SW480 (cell line): ENCODE measurements at regions not wholly inside any gene's neighbourhood (a gene's known extent, or its start where the extent isn't known, plus 50 kb on each side); places are given as distances from the start of the nearest gene placed in this dataset.

Experiments
- DNase-seq: peaks from one replicate; pipeline ENCODE4 v3.0.0-alpha.2; 2016; ENCODE audit warnings: low spot score

DNA sequence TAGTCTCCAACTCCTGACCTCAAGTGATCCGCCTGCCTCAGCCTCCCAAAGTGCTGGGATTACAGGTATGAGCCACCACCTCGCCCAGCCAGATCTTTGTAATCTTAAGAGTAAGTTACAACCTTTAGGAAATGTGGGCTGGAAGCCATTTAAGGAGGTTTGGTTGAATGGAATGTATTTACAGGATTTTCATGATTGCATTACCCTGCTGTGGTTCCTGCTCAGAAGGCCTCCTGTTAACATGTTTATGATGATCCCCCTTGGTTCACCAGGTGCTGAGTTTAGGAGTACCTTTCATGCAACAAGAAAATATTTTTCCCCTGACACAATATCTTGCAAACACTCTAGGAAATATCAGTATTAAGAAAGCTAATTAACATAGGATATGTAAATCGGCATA lies 187.4 kb upstream of the SH3BP4 start:
- no peak for DNase-seq

DNA sequence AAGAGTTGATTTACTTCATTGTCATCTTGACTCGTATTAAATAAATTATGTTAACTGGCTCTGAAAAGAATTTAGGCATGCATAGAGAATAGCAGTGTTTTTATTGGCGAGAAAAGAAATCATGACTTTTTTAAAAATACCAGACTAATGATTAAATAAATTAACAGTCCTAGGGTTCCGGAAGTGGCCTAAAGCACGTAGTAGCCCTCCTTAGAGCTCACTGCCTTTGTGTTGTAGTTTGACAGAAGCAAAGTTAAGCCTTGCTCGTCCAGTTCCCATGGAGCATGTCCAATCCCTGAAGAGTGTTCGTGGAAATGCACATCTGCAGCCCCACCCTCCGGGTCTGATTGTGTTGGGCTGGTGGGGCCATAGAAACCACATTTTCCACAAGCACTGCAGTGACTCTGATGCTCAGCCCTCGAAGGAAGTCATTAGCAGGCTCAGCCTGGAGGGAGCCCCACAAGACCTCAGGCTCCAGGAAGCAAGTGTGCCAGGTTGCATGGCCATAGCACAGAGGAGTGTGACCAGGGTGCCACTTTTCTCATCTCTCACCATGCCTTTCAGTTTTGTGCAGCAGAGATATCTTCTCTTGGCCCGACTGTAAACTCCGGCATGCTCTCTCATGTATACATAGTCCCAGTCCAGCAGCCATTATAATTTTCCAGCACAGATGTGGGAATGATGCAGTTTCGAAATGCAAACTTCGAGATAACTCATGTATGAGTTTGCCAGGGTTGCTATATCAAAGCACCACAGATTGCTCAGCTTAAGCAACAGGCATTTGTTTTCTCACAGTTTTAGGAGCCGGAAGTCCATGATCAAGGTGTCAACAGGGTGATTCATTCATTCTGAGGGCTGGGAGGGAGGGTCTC lies 188.6 kb upstream of the SH3BP4 start:
- no peak for DNase-seq

DNA sequence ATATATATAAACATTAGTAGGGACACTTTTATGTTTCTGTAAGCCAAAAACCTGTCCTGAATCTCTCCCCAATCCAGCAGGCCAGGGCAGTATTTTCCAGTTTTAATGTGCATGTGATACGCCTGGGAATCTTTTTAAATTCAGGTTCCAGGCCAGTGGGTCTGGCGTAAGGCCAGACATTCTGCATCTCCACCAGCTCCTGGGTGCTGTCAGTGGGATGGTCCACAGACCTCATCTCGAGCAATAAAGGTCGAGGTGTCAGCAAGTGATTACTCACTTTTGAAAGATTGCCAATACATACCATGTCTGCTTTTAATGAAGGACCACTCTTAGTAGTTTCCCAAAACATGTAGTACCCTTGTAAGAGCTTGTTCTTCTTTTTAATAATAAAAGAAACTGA lies 189.9 kb upstream of the SH3BP4 start:
- DNase-seq: no peak

DNA sequence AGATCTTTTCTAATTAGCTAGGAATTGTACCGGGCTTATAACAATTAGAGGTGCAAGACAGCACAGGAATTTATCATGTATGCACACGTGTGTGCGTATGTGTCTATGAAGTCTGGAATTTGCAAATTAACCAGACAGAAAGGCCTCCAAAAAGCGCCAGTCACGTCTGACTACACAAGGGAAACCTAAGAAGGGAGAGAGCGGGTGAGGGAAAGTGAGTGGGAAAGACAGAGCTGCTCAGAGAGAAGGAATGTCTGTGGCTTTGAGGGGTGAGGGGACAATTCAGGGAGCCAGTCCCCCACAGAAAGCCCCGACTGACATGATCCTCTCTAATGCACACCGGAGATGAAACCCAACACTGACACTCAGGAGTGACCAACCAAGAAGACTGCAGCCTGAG lies 197.7 kb upstream of the SH3BP4 start:
- no peak for DNase-seq

DNA sequence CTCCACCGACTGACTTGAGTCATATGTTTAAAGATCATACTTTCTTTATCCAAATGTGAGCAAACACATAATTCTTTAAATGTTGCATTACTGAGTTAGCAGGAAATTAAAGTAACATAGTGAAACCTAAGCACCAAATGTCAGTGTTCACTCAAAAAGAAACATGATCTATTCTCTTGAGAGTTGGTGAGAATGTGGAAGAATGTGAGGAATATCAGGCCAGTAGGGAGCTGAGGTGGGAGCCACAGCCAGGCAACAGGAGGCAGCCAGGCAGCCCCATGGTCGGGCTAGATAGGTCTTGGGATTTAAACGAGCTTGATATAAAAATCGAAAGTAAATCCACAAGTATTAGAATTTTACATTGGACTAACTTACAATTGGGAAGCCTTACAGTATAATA lies 198.1 kb upstream of the SH3BP4 start:
- DNase-seq: no peak

DNA sequence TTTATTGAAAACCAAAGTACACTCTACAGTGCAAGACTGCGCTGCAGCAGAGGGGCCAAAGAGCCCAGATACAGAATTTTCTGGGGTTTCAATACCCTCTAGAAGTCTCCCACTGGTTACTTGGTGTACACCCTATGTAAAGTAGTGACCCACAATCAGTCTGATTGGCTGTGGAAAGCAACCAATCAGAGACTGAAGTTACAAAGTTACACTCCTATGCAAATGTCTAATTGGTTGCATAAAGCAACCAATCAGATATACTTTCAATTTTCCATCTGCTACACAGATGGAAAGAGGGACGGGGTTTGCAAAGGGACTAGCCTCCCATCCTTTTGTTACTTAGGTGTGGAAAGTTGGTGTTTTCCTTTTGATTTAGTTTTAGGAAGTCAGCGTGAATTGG lies 198.9 kb upstream of the SH3BP4 start:
- no peak for DNase-seq

DNA sequence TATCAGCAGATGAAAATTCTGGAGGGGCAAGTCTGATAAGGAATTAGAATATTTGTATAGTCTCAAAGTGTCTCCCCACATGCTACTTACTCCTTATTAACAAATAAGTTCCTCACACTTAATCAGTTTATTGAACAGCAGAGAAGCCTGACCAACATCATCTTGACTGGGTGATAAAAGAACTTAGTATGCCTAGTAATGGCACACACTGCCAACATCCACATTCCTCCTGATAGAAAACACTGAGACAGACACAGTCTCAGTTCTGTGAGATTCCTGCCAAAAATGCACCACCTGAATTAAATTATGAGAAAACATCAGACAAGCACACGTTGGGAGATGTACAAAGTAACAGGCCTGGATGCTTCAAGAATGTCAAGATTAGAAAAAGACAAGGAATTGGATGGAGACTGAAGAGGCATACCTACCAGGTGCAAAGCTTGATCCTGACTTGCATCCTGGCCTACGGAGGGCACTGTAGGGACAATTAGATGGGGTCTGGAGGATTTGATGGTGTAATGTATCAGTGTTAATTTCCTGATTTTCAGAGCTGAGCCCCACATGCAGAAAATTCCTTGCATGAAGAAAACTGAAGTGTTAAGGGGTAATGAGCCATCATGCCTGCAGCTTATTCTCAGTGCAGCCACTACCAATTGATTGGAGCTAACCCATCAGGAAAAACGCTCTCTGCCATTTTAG lies 200.4 kb upstream of the SH3BP4 start:
- DNase-seq: no peak

DNA sequence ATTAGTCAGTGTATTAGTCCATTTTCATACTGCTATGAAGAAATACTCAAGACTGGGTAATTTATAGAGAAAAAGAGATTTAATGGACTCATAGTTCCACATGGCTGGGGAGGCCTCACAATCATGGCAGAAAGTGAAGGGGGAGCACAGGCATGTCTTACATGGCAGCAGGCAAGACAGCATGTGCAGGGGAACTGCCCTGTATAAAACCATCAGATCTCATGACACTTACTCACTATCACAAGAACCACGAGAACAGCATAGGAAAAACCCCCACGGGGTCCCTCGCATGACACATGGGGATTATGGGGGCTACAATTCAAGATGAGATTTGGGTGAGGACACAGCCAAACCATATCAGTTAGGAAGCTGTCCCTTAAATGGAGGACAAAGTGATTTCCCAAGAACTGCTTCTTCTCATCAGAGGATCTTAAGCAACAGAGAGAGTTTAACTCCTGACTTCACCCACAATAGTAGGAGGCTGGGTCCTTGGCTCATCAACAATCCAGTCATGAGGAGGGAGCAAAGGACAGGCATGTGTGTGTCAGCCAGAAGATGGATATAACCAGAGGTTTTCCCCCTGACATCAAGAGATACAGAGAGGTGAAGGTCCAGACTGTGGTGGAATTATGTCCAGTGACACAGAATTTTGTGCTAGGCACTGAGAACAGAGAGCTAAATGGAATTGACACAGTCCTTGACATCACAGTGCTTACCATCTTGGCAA lies 203.8 kb upstream of the SH3BP4 start:
- DNase-seq: no peak

DNA sequence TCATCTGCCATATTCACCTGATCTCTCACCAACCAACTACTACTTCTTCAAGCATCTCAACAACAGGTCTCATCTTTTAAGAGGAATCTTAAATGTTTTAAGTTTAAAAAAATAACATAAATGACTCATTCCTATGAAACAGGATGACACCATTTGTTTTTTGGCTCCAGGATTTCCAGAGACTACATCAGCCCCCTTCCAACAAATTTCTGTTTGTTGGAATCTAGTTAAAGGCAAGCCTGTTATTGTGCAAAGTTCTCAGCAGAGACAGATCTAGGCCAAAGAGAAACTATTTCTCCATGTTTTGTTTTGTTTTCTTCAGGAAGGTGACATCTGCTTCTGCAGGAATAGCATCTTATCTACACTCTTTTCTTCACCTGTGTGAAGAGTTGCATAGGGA lies 204.8 kb upstream of the SH3BP4 start:
- no peak for DNase-seq

DNA sequence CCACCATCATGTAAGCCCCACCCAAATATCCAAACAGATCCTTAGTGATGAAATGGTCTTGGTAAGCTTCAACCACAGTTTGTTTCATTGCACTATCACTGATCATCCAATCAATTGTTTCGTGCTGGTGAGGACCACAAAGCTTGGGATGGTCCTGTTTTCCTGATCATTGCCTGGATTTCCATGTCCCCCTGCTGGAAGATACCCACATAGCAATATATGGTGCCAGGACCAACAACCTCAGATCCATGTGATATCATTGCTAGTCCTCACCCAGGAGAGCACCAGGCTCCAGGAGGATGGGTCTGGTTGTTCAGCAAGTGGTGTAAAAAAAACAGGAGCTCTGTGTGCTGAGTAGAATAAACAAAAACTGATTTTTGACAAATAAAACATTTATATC lies 206.5 kb upstream of the SH3BP4 start:
- no peak for DNase-seq

DNA sequence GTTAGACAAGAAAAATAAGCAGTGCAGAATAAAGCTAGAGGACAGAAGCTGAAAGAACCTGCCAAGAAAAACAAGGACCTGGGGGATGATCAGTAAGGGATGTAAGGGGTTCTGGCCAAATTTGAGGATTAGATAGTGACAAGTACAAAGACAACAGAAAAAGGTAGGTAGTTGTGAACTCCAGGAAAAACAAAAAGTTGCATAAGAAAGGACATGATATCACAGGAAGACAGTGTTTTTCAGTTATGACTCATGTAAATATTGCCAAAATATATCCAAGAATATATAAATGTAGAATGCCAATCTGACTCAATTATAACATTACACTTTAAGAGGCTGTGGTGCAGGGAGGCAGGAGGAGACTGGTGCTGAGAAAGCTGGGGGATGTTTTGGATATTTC lies 209.8 kb upstream of the SH3BP4 start:
- no peak for DNase-seq

DNA sequence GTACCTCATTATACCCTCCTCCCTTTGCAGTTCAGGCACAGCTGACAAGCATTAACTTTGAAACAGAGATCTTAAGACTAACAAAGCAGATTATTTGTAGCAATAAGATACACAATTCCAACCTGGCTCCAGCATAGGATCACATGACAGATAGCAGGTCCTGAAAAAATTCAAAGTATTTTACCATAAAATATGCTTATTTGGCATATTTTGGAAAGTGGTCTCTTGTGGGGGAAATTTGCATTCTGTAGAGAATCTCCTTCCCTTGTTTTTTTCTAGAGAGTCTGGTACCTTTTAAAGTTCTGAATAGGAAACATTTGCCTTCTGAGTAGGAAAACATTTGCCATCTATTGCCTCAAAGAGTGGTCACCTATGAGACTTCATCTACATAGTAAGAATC lies 212.8 kb upstream of the SH3BP4 start:
- DNase-seq: no peak

DNA sequence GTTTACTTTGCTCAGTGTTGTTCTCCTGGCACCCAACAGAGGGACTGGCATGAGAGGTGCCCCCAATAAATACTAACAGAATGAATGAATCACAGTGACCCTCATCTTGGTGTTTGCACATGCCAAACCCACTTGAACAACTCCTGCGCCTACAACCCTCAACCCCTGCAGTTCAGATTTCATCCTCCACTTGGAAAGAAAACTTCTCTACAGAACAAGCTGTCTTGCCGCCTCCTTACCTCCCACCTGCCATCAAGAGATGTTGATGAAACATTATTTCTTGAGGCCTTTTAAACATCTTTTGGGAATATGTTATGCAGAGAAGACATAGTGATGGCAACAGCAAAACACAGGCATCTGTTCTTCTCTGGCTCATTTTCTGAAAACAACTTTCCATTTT lies 216.0 kb upstream of the SH3BP4 start:
- no peak for DNase-seq

DNA sequence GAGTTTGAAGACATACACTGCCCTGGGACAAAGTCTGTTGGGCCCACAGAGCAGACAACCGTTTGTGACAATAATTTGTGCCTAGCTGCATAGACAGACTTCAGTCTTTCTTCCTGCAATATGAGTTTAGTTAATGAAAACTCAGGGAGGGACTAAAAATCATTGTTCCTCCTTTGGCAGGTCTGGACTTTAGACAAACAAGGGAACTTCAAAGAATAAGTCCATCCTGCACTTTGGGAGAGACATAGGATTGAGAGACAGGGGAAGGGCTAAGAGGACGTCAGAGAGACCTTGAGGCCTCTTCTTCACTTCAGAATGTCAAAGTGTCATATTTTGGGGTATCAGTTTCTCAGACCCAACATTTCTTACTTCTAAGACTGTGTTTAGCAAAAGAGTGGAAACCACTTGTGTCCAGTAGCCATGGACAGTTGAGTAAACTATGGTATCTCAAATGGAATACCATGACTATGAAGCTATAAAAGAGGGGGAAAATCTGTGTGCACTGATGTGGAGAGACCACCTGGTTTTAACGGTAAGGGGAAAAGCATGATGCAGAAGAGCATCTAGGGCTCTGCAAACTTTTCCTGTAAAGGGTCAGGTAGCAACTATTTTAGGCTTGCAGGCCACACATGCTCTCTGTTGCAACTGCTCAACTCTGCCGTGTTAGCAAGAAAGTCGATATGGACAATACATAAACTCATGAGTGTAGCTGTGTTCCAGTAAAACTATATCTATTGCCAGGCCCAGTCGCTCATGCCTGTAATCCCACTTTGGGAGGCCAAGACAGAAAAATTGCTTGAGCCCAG lies 217.8 kb upstream of the SH3BP4 start:
- DNase-seq: no peak

DNA sequence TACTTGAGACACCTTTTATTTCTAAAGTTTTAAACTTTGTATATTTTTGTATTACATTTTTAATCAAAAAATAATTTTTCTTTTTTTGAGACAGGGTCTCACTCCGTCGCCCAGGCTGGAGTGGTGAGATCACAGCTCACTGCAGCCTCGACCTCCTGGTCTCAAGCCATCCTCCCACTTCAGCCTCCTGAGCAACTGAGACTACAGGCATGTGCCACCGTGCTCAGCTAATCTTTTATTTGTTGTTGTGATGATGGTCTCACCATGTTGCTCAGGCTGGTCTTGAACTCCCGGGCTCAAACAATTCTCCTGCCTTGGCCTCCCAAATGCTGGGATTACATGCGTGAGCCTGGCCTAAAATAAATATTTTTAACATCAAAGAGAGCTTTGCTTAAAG lies 218.7 kb upstream of the SH3BP4 start:
- no peak for DNase-seq

DNA sequence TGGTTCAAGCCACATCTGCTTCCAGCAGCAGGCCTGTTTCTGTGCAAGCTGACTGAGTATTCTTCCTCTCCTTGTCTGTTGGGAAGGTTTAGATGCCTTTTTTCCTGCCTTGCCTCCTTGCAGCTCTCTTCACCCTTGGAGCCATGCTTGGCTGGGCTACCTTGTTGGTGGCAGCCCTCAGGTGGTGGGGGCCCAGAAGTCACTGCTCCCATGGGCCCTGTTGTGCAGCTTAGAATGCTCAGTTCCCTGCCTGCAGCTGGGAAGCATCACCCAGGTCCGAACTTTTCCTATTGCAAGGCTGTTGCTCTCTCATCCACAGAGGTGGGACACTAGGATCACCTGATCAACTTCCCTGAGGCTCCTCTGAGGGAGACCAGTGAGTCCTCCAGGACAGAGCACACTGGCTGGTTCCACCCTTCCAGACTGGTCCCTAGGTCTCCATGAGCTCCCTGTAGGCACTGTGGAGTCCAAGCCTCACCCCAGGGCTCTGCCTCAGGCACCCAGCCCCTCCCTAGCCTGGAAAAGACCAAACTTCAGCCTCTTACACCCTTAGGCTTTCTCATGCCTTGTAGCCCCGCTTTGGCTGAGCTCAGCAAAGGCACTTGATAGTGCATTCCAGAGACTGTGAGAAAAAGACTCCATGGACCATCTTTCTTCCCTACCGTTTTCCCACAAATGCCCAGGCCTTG lies 219.3 kb upstream of the SH3BP4 start:
- no peak for DNase-seq

DNA sequence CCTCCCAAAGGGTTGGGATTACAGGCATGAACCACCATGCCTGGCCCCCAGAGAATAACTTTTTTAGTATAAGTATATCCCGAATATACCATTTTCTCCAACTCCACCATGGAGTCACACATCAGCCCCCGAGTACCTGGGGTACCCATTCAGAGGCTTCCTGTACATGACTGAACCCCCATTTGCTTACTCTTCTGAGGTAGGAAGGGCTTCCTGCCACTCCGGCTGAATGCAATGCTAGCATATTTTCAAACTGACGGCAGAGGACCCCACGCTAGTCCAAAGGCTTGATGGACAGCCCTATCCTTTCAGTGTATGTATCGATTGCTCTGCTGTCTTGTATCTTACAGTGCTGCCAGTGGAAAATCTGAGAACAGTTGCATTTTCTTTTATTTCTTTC lies 220.6 kb upstream of the SH3BP4 start:
- DNase-seq: no peak

DNA sequence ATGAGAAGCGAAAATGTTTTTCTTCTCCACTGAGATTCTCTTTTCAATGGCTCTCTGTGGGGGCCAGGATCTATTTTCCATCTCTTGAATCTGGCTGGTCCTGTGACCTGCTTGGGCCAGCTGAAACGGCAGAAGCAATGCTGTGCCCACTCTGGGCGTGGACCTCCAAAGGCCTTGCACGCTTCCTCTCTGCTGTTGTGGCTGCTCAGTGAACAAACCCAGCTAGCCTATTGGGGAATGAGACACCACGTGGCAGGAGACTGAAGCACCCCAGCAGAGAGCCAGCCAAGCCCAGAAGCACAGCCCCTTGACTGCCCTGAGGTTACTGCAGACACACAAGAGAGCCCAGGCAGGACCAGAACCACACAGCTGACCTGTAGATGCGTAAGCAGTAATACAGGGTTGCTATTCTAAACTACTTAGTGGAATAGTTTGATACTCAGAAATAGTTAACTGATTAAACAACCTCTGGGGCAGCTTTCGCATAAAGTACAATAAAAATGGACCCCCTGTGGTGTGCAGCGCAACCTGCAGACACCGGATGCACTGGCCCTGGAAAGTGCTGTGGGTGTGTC lies 221.7 kb upstream of the SH3BP4 start:
- no peak for DNase-seq

DNA sequence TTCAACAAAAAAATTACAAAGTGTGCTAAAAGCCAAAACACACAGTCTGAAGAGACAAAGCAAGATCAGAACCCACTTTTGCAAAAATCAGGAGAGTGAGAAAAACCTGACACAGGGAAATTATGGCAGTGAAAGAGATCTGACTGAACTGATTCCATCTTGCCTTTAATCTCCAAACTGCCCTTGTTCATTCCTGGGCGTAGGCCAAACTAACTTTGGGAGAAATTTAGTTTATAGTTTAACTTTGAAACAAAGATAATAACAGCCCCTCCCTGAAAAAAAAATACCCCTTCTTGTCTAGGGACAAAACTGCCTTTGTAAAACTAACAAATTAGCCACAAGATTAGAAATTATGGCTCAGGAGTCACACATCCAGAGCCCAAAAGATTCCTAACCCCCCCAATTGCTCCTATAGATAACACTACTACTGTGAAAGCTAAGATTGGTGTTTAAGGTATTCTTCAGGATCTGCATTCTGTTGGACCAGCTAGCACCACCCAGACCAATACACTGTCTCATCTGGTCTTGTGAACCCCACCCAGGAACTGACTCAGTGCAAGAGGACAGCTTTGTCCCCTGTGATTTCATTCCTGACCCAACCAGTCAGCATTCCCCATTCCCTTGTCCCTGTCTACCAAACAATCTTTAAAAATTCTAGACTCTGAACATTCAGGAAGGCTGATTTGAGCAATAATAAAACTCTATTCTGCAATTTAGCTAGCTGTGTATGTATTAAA lies 226.1 kb upstream of the SH3BP4 start:
- peak; percentile 2 for DNase-seq

DNA sequence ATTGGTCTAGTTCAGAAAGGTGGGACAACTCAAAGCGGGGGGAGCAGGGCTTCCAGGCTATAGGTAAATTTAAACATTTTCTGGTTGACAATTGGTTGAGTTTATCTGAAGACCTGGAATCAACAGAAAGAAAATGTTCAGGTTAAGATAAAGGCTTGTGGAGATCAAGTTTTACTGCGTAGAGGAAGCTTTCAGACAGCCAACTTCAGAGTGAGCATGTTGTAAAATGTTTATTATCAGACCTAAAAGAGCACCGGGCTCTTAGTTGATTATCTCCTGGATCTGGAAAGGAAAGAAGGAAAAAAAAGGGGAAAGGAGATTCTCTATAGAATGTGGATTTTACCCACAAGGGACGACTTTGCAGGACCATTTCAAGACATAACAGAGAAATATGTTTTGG lies 227.0 kb upstream of the SH3BP4 start:
- DNase-seq: no peak

DNA sequence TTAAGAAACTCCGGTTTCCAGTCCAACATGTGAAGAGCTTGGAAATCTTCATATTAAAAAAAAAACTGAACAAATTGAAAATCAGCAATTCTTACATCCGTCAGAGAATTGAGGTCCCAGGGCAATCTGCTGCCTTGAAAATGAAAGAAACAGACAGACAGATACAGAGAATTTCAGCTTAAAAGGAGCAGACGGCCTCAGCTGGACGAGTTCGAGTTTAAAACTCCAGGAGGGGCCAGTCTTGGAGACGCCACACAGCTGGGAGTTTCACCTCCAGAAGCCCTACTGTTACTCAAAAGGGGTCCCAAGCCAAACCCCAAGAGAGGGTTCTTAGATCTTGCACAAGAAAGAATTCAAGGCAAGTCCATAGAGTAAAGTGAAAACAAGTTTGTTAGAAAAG lies 226.5 kb upstream of the ARL4C start:
- DNase-seq: no peak
